Neural progenitor cell (in vitro differentiated cells): ENCODE measurements at regions not wholly inside any gene's neighbourhood (a gene's known extent, or its start where the extent isn't known, plus 50 kb on each side); places are given as distances from the start of the nearest gene placed in this dataset.

ENCODE experiments used
- EZH2 ChIP-seq: fragments of 200-600 bp; sonication (generic); IDR thresholded peaks from 2 replicates; pipeline ENCODE4 v1.6.1; 2017; ENCODE audit warnings: antibody characterized with exemption, mild to moderate bottlenecking, moderate library complexity
- TF ChIP-seq, protein P1 (sequence below): fragments of 200-600 bp; sonication (generic); IDR thresholded peaks from 2 replicates; pipeline ENCODE4 v1.5.1; 2017; ENCODE audit warnings: antibody characterized with exemption, mild to moderate bottlenecking

DNA sequence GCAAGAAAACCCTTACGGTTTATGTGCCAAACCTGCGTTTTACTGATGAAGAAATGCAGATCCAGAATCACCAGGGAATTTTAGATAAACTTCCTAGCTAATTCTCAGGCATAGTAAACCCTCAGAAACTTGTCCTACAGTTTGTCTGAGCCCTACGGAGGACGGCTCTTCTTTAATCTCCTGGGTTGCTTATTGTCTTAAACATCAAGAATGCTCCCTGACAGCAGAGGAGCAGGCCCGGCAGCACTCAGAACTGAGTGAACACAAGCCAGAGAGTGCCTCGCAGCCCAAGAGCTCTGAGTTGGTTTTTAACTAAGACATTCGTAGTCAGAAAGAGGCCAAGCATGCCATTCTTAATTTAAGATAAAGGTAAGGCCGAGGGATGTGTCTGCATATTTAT lies 114.7 kb upstream of the ERCC6L2 start:
- TF ChIP-seq, protein P1, sequence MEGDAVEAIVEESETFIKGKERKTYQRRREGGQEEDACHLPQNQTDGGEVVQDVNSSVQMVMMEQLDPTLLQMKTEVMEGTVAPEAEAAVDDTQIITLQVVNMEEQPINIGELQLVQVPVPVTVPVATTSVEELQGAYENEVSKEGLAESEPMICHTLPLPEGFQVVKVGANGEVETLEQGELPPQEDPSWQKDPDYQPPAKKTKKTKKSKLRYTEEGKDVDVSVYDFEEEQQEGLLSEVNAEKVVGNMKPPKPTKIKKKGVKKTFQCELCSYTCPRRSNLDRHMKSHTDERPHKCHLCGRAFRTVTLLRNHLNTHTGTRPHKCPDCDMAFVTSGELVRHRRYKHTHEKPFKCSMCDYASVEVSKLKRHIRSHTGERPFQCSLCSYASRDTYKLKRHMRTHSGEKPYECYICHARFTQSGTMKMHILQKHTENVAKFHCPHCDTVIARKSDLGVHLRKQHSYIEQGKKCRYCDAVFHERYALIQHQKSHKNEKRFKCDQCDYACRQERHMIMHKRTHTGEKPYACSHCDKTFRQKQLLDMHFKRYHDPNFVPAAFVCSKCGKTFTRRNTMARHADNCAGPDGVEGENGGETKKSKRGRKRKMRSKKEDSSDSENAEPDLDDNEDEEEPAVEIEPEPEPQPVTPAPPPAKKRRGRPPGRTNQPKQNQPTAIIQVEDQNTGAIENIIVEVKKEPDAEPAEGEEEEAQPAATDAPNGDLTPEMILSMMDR, result no peak
- TF ChIP-seq EZH2, result no peak
